Activated CD8-positive, alpha-beta T cell treated with anti-CD3 and anti-CD28 coated beads for 36 hours (primary cell): ENCODE measurements at regions not wholly inside any gene's neighbourhood (a gene's known extent, or its start where the extent isn't known, plus 50 kb on each side); places are given as distances from the start of the nearest gene placed in this dataset.

Experiments
- ATAC-seq: fragments of 200-7000 bp; cut with Tn5 transposase; one replicate; pipeline ENCODE4 v1.10.0; 2021; ENCODE audit warnings: mild to moderate bottlenecking, moderate library complexity
- CTCF ChIA-PET: fragments of 350-600 bp; sonication (Branson Sonifier 250); formaldehyde crosslinking; loops from one replicate; lab custom pipeline; 2021; ENCODE audit warnings: antibody characterized with exemption; lab: Charles Lee
- POLR2A ChIA-PET: fragments of 350-600 bp; sonication (Branson Sonifier 250); formaldehyde crosslinking; loops from one replicate; lab custom pipeline; 2021; ENCODE audit warnings: antibody characterized with exemption; lab: Charles Lee
- DNase-seq: peaks from one replicate; pipeline ENCODE4 v3.0.0-alpha.2; 2020
- H3K27ac Mint-ChIP-seq: one replicate; pipeline ENCODE4 v1.8.0; 2021; ENCODE audit warnings: mild to moderate bottlenecking, mixed read lengths
- H3K27me3 Mint-ChIP-seq: one replicate; pipeline ENCODE4 v1.8.0; 2021; ENCODE audit warnings: mixed read lengths
- H3K36me3 Mint-ChIP-seq: one replicate; pipeline ENCODE4 v1.8.0; 2021; ENCODE audit warnings: low read depth, mixed read lengths
- H3K4me1 Mint-ChIP-seq: one replicate; pipeline ENCODE4 v1.8.0; 2021; ENCODE audit warnings: low read depth, mixed read lengths
- H3K4me3 Mint-ChIP-seq: one replicate; pipeline ENCODE4 v1.8.0; 2021; ENCODE audit warnings: mild to moderate bottlenecking, moderate library complexity, mixed read lengths
- H3K9me3 Mint-ChIP-seq: one replicate; pipeline ENCODE4 v1.8.0; 2021; ENCODE audit warnings: mixed read lengths
- intact Hi-C: fragments of 100-400 bp; cut with micrococcal nuclease; formaldehyde crosslinking; loops from one replicate; pipeline ENCODE4 v1.10.0; 2022
- TF ChIP-seq, protein P1 (sequence below): fragments of 200-600 bp; IDR thresholded peaks from one replicate; pipeline ENCODE4 v1.8.0; 2022; ENCODE audit warnings: antibody characterized with exemption, mild to moderate bottlenecking

- intact Hi-C loops = no loop called here
- no peaks in the 10 kb centered on the region for H3K27me3 Mint-ChIP-seq
- TF ChIP-seq, protein P1, sequence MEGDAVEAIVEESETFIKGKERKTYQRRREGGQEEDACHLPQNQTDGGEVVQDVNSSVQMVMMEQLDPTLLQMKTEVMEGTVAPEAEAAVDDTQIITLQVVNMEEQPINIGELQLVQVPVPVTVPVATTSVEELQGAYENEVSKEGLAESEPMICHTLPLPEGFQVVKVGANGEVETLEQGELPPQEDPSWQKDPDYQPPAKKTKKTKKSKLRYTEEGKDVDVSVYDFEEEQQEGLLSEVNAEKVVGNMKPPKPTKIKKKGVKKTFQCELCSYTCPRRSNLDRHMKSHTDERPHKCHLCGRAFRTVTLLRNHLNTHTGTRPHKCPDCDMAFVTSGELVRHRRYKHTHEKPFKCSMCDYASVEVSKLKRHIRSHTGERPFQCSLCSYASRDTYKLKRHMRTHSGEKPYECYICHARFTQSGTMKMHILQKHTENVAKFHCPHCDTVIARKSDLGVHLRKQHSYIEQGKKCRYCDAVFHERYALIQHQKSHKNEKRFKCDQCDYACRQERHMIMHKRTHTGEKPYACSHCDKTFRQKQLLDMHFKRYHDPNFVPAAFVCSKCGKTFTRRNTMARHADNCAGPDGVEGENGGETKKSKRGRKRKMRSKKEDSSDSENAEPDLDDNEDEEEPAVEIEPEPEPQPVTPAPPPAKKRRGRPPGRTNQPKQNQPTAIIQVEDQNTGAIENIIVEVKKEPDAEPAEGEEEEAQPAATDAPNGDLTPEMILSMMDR = no peak
- no peak overlapping the region for H3K4me3 Mint-ChIP-seq
- H3K36me3 Mint-ChIP-seq = no peaks in the 10 kb centered on the region
- DNase-seq (no peak), ATAC-seq (no peak)
- H3K4me1 Mint-ChIP-seq = no peaks in the 10 kb centered on the region
- no peaks in the 10 kb centered on the region for H3K9me3 Mint-ChIP-seq
- POLR2A ChIA-PET = no interaction called here
- CTCF ChIA-PET = no interaction called here
- H3K27ac Mint-ChIP-seq = no peak overlapping the region
Observed at GRCh38 chr4:181470306-181470705, 772.9 kb upstream of the TENM3 start.

DNA sequence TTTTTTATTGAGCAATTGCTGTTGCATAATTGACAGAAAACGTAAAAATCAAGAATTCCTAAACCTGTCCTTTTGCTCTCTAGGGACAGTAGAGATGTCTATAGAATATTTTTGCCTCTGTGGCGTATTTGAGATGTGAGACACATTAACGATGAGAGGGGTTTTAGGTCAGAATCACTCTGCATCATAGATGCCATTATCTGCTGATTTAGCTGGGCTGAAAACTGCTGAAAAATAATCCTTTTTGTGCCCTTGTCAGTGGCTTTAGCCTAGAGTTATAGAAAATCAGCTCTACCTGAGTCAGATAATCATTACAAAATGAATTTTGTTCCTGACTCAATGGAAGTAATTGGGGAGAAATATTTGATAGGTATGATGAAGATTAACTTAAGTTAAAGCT, 767.8 kb upstream of the TENM3 start:
- POLR2A ChIA-PET = no interaction called here
- ATAC-seq (no peak), DNase-seq (no peak)
- Mint-ChIP-seq H3K4me1 (no peaks in the 10 kb centered on the region), H3K4me3 (no peak overlapping the region), H3K27me3 (no peaks in the 10 kb centered on the region), H3K36me3 (no peaks in the 10 kb centered on the region), H3K27ac (no peak overlapping the region), H3K9me3 (no peaks in the 10 kb centered on the region)
- TF ChIP-seq, protein P1 = no peak
- intact Hi-C loops = no loop called here
- CTCF ChIA-PET = no interaction called here

DNA sequence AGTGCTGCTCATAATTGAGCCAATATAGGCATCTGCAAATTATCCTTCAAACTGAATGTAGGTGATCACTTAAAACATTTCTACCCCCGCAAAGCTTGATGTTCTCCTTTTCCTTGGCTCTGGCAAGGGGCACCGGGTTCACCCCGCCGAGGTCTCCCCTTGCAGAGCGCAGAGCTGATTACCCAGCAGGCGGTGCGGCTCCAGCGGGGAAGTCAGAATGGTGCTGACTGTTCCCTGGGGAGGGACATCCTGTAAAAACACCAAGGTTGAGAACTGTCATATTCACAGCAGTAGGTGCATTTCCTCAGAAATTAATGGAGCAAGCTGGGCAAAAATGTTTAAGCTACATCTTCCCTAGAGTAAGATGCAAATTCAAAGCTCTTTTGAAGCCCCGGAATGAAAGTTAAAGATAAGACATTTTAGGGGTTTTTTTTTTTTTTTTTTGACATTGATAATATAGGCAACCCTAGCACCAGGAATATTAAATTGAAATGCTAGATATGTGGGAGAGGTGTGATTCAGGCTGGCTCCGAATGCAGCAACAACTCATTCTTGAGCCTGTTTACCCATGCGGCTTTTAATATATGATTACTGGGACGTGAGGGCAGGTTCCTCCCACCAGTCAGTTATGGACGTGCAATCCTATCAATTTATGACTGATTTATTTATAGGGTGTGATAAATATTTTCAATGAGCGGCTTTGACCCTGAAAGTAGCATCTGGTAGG, 767.3 kb upstream of the TENM3 start:
- TF ChIP-seq, protein P1 = no peak
- Mint-ChIP-seq H3K9me3 (no peaks in the 10 kb centered on the region), H3K4me1 (no peaks in the 10 kb centered on the region), H3K27me3 (no peaks in the 10 kb centered on the region), H3K36me3 (no peaks in the 10 kb centered on the region), H3K4me3 (no peak overlapping the region), H3K27ac (no peak overlapping the region)
- ATAC-seq (no peak), DNase-seq (no peak)
- ChIA-PET POLR2A (no interaction called here), CTCF (no interaction called here)
- intact Hi-C loops = no loop called here

- DNase-seq (no peak), ATAC-seq (no peak)
- Mint-ChIP-seq H3K27ac (no peak overlapping the region), H3K4me1 (no peaks in the 10 kb centered on the region), H3K27me3 (no peaks in the 10 kb centered on the region), H3K4me3 (no peak overlapping the region), H3K36me3 (no peaks in the 10 kb centered on the region), H3K9me3 (no peaks in the 10 kb centered on the region)
- CTCF ChIA-PET = no interaction called here
- TF ChIP-seq, protein P1 = no peak
- intact Hi-C loops = no loop called here
- POLR2A ChIA-PET = interaction anchor here (1.2 kb wide), 1 partner anchor 8 kb away, joined by 3 read pairs; no protein-coding TSS in a partner anchor
Observed at GRCh38 chr4:181476508-181476890, 766.7 kb upstream of the TENM3 start.

DNA sequence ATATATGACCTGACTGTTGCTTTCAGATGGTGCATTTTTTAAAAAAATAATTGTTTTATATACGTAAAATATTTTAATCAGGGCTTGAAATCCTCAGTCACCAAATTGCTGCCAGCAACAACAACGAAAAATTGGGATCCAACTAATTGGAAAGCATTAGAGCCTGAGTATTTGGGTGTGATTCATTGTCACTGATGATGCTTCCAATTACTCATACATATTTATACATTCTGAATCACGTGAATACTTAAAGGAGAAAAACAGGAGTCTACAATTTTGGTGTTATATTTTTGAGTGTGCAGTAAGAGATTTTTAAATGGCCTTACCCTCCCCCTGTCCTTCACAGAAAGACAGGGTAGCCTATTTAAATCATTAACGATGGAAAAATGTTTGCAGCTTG, 765.6 kb upstream of the TENM3 start:
- intact Hi-C loops = no loop called here
- Mint-ChIP-seq H3K4me3 (no peak overlapping the region), H3K27me3 (no peaks in the 10 kb centered on the region), H3K4me1 (no peaks in the 10 kb centered on the region), H3K9me3 (no peaks in the 10 kb centered on the region), H3K36me3 (no peaks in the 10 kb centered on the region), H3K27ac (no peak overlapping the region)
- ChIA-PET CTCF (no interaction called here), POLR2A (interaction anchor here (1.2 kb wide), 1 partner anchor 9 kb away, joined by 3 read pairs; no protein-coding TSS in a partner anchor)
- TF ChIP-seq, protein P1 = no peak
- ATAC-seq (no peak), DNase-seq (no peak)
